Esophagus muscularis mucosa (tissue), 3 donors: ENCODE measurements at regions not wholly inside any gene's neighbourhood (a gene's known extent, or its start where the extent isn't known, plus 50 kb on each side); places are given as distances from the start of the nearest gene placed in this dataset.

ENCODE experiments used
- POLR2AphosphoS5 ChIP-seq, 2 donors: sonication (generic); formaldehyde crosslinking; IDR thresholded peaks; one replicate each; pipeline ENCODE4 v1.6.1; 2017; ENCODE audit warnings: antibody characterized with exemption in 2 of 2
- TF ChIP-seq, protein P1 (sequence below), 3 experiments: fragments of 200-600 bp in 2 of 3; fragments of 450-650 bp in 1 of 3; sonication (generic) in 2 of 3; IDR thresholded peaks; one replicate each; pipeline ENCODE4 v1.5.1; 2017 to 2019; ENCODE audit warnings: antibody characterized with exemption in 3 of 3, mild to moderate bottlenecking in 2 of 3, moderate library complexity in 1 of 3

DNA sequence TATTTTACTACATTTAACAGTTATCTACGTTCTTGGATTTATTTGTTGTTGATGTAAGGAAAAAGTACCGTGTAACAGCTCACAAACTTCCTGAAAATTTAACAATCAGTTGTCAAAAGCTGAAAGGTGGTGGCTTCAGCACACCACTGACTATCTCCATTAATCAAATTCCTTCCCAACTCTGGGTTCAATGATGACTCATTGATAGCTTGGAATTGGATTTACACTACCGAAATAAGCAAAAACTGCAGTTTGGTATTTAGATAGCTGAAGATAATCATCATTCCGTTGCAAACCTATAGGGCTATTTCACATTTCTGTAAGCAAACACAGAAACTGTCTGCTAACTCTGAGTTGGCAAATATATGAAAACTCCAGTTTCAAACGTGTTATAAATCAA is 322.3 kb upstream of the TFPI start:
- TF ChIP-seq POLR2AphosphoS5 (IDR thresholded peaks at IDR 0.05) = no peak
- TF ChIP-seq, protein P1, sequence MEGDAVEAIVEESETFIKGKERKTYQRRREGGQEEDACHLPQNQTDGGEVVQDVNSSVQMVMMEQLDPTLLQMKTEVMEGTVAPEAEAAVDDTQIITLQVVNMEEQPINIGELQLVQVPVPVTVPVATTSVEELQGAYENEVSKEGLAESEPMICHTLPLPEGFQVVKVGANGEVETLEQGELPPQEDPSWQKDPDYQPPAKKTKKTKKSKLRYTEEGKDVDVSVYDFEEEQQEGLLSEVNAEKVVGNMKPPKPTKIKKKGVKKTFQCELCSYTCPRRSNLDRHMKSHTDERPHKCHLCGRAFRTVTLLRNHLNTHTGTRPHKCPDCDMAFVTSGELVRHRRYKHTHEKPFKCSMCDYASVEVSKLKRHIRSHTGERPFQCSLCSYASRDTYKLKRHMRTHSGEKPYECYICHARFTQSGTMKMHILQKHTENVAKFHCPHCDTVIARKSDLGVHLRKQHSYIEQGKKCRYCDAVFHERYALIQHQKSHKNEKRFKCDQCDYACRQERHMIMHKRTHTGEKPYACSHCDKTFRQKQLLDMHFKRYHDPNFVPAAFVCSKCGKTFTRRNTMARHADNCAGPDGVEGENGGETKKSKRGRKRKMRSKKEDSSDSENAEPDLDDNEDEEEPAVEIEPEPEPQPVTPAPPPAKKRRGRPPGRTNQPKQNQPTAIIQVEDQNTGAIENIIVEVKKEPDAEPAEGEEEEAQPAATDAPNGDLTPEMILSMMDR (IDR thresholded peaks at IDR 0.05) = no peak
